Fibroblast of skin of right biceps (primary cell): ENCODE measurements at regions not wholly inside any gene's neighbourhood (a gene's known extent, or its start where the extent isn't known, plus 50 kb on each side); places are given as distances from the start of the nearest gene placed in this dataset.
"Not testable (repeated sequence)": the region's sequence is repeated elsewhere in the genome, so short reads cannot be mapped to it uniquely, and the experiment has no call there.

Experiments used
- DNase-seq: peaks from one replicate; pipeline ENCODE4 v3.0.0-alpha.2; 2013

DNA sequence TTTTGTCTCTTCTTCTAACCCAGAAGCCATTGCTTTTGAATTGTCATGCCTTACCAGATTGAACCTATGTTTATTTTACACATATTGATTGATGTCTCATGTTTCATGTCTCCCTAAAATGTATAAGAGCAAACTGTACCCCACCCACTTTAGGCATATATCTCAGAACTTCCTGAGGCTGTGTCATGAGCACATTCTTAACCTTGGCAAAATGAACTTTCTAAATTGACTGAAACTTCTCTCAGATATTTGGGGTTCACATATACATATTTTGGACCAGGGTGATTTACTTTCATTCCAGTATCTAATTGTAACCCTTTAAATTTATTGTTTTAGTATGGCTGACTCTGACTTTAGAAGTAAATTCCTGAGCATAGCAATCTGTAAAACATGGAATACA, 723.9 kb upstream of the PCDH20 start:
- DNase-seq, result no peak

GRCh38 chr13:62137629-62138405, 722.2 kb upstream of the PCDH20 start:
- DNase-seq, result no peak

- no peak for DNase-seq
Observed at GRCh38 chr13:62131604-62132003, 716.0 kb upstream of the PCDH20 start.

DNA sequence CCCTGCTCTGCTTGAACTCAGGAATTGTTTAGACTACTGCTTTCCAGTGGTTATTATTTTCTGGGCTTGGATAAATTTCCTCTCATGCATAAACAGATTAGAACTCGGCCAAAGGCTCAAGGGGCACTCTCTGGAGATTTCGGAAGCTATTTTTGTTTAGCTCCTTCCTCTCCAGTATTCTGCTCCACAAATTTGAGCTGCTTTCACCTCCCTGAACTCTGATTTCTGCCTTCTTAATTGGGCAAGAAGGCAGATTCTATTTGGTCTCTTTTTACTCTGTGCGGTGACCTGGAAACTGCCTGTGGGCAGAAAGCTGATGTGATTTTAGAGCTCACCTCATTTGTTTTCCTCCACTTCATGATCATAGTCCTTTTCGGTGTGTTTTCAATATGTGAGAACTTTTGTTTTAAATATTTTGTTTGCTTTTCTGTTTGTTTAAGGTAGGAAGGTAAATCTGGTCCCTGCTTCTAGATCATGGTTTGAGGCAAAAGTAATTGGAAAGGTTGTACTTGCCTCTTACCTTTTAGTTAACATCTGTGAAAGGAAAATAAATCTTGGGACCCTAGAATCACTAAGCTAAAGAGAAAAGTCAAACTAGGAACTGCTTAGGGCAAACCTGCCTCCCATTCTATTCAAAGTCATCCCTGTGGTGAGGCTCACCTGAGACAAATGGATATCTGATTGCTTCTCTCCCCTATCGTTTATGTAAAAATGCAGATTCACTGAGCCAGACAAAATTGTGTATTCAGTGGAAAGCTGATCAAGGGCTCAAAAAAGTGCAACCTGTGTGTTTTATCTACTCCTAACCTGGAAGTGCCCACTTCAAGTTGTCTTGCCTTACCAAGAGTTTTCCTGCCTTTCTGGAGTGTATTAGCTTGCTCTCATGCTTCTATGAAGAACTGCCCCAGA, 714.7 kb upstream of the PCDH20 start:
- DNase-seq, result no peak

GRCh38 chr13:62129000-62129551, 713.4 kb upstream of the PCDH20 start:
- DNase-seq, result no peak

- DNase-seq, result no peak
Observed at GRCh38 chr13:62126400-62126799, 710.8 kb upstream of the PCDH20 start.

GRCh38 chr13:62125451-62125850, 709.8 kb upstream of the PCDH20 start:
- no peak for DNase-seq

DNA sequence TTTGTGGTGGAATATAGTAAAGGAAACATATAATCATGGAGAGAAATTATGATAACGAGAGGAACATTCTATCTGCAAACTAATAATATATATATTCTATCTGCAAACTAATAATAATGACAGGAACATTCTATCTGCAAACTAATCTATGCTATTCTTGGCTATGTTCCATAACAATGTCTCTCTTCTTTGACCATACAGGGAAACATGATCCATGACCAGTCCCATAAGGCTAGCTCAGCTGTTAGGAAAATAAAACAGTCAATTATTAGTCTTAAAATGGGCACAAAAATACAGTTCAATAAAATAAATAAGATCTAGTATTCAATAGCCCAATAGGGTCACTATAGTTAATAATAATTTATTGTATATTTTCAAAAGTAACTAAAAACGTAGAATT, 707.8 kb upstream of the PCDH20 start:
- DNase-seq, result no peak

- DNase-seq, result no peak
Observed at GRCh38 chr13:62122434-62122833, 706.8 kb upstream of the PCDH20 start.

- peak; percentile 13 for DNase-seq
Observed at GRCh38 chr13:62119739-62120700, 704.4 kb upstream of the PCDH20 start.

DNA sequence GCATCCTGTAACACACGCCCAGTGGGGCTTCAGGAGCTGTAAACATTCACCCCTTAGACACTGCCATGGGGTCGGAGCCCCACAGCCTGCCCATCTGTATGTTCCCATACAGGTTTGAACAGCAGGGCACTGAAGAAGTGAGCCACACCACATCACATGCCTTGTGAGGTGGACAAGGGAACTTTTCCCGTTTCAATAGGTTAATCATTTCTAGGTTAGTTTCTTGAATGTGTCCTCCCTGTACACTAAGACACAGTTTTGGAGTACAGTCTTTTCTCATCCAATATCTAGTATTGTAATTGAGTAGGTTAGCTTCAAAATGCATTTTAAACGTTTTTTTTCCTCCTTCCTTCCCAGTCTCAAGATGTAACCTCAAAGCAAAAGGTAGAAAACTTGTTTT, 700.2 kb upstream of the PCDH20 start:
- no peak for DNase-seq

DNA sequence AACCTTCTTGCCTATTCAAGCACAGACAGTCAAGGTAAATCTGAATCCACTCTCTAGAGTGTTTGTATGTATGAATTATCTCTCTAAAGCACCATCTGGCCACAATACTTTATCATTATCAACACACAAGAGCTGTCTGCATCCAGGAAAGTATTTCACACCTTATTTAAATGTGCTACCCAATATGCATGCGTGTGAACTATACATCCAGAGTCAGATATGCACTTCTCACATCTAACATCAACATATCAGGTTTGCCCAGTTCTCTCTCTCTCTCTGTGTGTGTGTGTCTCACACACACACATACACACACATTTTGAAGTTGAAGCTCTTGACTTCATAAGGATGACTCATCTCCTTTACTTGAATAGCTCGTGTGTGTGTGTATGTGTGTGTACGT, 697.5 kb upstream of the PCDH20 start:
- DNase-seq, result peak; percentile 4

GRCh38 chr13:62110079-62110478, 694.4 kb upstream of the PCDH20 start:
- no peak for DNase-seq

DNA sequence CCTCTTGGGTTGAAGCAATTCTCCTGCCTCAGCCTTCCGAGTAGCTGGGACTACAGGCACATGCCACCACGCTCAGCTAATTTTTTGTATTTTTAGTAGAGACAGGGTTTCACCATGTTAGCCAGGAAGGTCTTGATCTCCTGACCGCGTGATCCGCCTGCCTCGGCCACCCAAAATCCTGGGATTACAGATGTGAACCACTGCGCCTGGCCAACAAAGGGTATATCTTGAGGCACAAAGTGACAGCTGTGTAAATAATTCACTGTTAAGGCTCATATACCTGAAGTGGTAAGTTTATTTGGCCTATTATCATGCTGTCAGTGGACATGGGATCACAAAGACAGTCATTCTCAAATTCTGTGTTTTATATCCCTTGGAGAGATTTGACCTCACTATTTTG, 688.5 kb upstream of the PCDH20 start:
- not testable (repeated sequence) for DNase-seq

DNA sequence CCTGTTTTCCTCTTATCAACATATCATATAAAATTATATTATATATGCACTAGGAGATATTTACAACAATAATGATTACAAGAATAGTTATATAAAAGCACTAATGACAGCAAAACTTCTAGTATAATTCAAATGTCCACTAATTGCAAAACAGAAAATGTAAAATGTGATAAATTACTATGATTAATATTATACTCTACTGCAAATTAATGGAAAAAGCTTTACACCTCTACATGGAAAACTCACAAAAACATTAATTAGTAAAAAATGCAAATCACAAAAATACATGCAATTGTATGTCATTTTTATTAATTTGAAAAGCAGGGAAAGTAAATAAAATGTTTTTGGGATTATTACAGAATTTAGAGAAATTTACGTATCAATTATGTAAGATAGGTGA, 681.0 kb upstream of the PCDH20 start:
- no peak for DNase-seq

DNA sequence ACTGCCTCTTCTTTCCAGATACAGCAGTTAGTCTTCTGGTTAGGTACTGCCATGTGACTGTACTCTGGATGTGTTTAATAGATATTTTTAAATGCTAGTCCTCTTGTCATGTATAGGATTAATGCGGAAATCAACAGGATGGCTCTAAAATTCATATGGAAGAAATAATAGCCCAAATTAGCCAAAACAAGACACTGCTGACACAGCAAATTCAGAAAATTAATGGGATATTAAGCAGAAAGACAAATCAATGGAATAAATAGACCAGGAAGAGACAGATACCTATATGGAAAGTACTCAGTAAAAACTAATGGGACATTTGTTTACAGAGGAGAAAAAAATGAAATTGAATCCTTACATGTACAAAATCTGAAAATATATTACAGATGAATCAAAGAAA, 679.3 kb upstream of the PCDH20 start:
- DNase-seq, result no peak

GRCh38 chr13:62093984-62094780, 678.5 kb upstream of the PCDH20 start:
- no peak for DNase-seq

GRCh38 chr13:62092949-62093348, 677.3 kb upstream of the PCDH20 start:
- DNase-seq, result no peak

- DNase-seq, result no peak
Observed at GRCh38 chr13:62092536-62092935, 676.9 kb upstream of the PCDH20 start.

DNA sequence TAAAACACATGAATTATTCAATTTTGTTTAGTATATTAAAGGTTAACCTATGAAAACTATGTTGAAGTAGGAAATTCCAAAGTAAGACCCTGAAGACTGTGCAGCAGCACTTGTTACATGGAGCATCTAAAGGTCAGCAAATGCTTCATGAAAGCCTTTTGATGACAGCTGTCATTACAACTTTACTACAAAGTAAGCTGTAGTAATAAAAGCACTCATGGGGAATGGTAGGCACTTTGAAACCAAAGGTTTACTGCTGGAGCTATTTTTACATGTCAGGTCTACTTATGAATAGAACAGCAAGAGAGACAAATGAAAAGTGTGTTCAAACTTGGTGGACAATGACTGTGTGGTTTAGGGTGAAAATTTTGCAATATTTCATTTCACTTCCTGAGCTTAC, 672.5 kb upstream of the PCDH20 start:
- DNase-seq, result no peak

- DNase-seq, result no peak
Observed at GRCh38 chr13:62087124-62087523, 671.5 kb upstream of the PCDH20 start.
